ENCODE measurements at regions not wholly inside any gene's neighbourhood (a gene's known extent, or its start where the extent isn't known, plus 50 kb on each side); places are given as distances from the start of the nearest gene placed in this dataset.
"Not testable (repeated sequence)": the region's sequence is repeated elsewhere in the genome, so short reads cannot be mapped to it uniquely, and the experiment has no call there.

DNA sequence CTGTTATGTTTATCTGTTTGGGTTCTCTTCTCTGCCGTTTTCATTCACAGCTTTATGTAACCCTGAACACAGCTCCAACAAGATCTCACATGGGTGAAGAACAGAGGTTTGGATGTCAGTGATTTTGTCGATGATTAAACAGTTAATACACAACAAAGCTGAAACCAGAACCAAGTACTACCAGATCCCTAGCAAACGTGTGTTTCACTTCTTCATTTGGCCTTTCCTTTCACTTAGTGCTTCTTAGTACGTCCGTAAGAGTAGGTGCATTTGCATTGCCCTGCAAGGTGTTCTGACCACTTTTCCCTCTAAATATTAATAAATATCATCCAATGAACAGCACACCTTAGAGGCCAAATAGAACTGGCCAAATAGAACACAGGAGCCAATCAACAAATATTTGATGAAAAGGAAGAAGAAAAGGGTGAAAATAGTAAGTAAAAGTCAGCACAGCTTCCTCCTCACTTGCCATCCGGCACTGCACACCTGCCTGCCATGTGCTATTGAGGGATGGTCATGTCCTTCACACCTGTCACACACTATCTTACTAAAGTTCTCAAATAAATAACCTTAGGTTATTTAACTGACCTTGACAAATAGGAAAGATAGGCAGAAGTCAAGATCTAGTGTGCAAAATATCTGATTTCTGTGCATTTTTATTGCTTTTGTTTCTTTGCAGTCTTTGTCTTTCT, 252.6 kb upstream of the ANKRD30A start:
- no peak for DNase-seq

DNA sequence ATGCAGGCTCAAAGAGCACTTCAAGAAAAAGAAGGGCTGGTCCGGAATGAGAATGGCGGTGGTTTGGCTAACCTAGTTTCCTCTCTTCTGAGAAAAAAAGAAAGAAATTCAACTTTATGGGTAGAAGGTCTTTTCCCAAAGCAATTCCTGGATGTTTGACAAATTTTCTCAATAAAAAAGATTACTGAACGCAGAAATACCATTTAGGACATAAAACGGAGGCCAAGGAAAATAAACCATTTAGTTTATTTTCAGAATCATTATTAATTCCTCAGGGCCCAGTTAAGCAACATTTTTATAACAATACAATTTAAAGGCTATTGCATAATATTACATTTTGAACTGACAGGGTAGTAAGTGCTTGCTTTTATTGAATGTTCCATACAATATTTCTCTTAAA, 284.6 kb upstream of the ANKRD30A start:
- no peak for DNase-seq

DNA sequence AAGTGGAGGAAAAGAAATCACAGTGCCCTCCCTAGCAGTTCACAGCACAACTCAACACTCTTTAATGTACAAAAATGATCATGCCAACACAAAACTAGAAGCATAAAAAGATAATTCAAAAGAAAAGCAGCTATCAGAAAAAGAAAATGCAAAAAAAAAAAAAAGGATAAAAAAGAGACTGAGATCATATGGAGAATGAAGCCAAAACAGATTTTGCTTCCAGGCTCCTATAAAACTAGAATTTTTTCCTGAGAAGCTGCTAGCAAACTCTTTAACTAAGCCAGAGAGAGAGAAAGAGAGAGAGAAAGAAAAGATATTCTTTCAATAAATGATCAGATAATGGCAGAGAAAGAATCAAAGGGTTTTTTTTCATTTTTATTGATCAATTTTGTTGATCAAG, 288.0 kb upstream of the ANKRD30A start:
- DNase-seq = no peak

DNA sequence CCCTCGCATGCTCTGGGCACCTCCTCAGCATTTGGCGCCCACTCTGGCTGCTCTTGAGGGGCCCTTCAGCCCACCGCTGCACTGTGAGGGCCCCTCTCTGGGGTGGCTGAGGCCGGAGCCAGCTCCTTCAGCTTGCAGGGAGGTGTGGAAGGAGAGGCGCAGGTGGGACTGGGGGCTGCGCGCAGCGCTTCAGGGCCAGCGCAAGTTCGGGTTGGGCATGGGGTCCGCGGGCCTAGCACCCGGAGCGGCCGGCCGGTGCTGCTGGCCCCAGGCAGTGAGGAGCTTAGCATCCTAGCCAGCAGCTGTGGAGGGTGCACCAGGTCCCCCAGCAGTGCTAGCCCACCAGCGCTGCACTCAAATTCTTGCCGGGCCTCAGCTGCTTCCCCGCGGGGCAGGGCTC, 305.6 kb upstream of the ANKRD30A start:
- DNase-seq = no peak

DNA sequence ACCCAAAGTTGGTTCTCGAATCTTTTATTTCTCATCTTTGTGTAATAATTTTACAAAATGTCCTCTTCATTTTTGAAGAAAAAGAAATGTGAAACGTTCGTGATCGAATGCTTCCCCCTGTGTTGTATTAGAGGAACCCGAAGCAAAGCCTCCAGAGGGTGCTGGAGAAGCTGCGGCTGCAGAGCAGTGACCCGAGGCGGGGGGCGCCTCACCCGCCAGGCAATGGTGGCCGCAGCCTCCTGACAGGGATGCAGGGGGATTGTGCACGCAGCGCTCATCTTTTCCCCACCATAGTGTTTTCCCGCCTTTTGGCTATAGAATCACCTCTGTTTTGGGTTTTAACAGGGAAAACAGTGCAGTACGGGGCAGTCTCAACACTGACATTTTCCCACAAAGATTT, 307.5 kb upstream of the ANKRD30A start:
- no peak for DNase-seq

DNA sequence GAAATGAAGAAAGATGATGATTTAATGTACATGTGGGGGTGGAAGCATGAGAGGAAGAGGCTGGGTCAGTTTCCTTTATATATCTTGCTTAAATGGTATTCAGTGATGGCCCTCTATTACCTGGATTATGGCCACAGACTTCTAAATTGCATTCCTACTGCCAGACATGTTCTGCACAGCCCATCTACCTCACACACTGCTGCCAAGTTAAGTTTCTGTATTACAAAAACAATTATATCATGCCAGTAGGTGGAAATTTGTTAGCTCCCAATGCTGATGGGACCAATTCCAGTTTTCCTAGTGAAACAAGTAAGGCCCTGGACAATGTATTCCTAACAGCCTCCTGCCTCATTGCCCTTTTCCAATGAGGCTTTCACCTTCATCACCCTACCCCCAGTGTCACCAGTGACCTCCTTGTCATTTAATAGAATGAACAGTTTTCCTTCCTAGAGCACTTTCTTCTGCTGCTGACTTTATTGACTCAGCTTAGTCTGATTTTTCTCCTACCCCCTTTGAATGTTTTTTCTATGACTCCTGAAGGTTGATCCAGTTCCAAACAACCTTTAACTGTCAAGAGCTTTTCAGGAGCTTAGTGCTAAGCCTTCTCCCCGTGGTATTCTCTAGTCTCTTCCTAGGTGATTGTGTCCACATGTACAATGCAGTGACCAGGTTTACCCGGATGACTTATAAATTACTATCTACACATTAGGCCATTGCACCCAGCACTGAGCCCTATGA, 316.6 kb upstream of the ANKRD30A start:
- DNase-seq = no peak

DNA sequence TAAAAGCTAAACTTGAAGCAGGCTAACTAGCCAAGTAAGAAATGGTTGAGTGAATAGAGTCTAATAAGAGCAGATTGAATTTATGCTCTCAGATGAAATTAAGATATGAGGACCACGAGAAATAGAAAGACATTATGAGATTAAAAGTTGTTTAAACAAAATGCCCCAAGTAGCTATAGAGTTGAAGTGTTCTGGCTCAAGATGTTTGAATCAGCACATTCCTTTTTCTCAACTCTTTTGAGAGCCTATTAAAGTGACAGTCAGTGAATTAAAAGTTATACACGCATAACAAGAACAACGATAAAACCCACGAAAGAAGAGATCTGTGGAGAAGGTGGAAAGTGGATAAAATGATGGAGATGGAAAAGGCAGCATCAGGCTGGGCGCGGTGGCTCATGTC, 322.2 kb upstream of the ANKRD30A start:
- no peak for DNase-seq

DNA sequence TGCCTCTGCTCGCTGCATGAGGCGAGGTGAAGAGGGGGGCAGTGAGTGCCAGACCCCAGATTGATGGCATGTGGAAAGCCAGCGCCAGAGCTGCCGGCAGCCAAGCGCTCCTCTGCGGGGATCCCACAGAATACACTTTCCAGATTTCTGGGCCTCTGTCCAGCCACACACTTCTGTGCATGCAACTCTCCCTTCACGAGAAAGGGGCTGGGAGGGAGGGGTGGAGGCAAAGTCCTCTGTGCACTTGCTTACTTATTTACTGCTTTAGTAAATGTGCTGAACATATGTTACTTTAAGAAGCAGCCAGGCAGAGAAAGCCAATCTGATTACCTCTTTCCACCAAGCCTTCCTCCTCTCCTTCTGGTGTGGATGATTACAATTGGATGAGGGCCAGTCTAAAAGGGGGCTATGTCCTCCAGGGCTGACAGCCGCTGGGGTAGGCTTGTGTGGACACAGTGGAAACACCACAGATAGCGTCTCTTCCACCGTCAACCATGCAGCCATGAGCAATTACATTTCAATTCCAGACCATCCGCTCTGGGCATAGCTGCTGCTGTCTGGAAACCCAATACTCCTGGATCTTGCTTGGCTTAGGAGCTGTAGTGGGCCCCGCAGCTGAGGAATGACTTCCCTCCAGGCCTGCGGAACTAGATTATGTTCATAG, 322.8 kb upstream of the ANKRD30A start:
- no peak for DNase-seq

DNA sequence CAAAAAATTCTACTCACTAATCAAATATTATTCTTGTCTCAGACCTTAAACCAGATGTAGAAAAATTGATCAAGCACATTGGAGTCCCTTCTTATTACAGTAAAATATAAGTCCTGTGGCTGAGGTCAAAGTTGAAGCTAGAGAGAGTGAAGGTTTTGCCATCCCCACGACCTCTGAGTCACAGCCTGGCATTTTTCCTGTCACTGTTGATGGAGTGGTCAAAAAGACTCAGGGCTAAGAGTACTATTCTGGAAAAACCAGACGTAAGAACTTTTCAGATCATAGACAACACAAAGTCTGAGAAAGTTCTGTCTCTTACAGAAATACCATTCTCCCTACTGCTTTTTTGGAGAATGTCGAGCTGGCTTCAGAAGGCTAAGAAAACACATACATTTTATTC, 323.7 kb upstream of the ANKRD30A start:
- no peak for DNase-seq

DNA sequence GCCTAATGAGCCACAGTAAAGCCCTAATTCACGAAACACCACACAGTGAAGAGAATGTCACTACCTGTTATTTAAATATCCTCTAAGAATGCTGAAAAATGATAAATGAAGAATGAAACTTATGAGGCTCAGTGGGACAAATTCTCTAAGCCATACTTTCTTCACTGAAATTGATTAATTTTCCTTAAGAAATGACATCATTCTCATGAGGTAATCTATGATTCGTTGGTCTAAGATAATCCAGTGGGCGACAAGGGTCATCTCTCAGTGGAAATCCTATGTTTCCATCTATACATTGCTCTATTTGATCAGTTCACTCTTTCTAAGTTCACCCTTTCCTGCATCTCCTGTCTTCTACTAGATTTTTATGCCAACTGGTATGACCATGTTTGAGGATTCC, 330.4 kb upstream of the ANKRD30A start:
- no peak for DNase-seq

DNA sequence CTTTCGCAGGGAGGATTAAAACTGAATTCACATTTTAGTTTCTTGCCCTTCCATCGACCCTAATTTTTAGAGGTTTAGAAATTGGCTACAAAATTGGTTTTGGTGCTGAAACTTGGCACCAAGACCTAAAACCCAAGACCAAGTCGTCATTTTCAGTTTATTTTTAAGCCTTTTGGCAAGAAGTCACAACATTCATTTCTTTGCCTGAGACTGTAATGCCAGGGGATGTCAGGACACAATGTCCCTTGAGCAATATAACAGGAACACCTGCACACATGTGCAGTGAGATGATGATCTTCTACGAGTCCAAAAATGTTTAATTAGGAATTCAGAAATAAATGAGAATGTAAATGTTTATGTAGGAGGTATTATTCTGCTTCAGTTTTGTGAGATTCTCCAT, 335.4 kb upstream of the ANKRD30A start:
- DNase-seq = no peak

DNA sequence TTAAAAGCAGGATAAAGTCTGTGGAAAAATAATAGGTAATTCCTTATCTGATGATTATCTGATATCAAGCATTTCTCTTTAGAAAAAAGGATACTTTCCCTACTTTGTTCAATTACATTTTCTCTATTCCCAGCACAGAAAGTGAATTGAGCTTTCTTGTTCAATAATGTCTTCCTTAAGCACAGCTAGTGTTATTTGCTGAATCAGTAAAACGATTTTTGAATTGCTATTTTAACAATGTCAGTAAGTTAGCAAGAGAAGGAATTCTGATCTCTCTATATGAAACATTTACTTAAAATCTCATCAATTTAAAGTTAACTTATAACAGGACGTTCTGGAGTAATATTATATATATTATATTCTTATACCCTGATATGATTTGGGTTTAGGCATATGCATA, 337.2 kb upstream of the ANKRD30A start:
- DNase-seq = no peak

DNA sequence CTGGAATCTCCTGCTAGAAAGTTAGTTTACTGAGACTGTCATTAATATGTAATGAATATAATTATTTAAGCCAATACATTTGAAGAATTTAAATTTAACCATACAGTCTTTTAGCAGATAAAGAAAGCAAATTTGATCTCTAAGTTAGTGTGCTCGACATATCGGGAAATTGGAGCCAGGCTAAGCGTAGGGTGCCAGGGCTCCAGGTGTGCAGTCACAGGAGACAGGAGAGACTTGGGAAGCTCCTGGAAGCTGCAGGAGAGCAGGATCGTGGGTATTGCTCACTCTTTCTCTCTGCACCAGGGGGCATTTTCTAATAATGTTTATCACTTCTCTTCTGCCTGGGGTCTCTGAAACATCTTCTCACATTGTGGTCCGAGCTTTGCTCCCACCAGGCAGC, 342.0 kb upstream of the ANKRD30A start:
- DNase-seq = no peak

DNA sequence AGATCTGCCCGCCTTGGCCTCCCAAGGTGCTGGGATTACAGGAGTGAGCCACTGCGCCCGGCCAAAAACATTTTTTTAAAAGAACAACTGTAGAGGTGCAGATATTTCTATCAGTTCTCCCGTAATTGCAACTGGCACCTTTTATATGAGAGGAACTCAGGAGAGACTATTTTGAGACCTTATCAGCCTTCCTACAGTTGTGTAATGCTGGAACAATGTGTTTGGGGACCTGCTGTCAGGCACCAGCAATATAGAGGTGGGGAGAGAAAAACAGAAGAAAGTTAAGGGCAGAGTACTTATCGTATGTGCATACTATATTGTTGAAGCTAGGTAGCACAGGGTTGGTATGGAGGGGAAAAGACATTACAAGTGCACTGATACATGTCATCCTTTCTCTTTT, 343.8 kb upstream of the ANKRD30A start:
- DNase-seq = no peak

DNA sequence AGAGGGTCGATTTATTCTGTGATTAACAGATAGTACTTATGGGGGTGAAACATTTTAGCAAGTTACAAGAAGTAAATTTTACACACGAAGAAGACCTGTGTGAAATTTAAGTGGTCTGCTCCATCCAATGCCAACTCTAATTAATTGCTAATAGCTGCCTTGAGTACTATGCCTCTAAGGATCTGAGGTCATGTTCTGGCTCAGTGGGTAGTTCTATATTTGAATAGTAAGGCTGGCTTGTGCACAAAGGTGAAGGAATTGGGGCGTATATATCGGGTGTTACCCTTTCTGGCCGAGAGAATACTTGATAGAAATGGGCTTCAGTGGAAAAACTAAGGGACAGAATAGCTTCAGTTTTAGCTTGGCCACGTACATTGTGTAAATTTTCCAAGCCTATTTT, 345.2 kb upstream of the ANKRD30A start:
- DNase-seq = no peak

DNA sequence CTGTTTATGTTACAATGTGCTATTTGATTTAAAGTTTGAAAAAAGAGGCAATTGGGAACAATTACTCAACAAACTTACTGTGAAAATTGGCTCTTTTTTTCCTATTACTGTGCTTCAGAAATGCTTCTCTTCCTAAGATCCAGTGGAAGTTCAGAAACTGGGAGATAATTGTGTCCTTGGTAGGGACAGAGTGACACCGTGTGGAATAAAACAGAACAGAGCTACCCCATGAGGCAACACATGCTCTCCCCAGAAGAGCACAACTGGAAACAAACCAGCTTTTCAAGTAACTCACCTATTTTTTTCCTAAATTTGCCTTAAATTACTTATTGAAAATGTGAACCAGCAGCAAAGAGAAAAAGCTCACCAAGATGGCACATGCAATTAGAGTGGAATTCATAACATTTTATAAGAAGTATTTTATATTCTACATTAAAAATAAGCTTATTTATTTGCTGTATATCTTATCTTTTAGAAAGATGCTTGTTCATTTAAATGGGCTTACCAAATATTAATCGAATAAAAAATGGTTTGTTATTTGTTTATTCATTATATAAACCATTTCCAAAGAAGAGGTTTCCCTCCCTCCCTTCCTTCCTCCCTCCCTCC, 346.1 kb upstream of the ANKRD30A start:
- DNase-seq = no peak

DNA sequence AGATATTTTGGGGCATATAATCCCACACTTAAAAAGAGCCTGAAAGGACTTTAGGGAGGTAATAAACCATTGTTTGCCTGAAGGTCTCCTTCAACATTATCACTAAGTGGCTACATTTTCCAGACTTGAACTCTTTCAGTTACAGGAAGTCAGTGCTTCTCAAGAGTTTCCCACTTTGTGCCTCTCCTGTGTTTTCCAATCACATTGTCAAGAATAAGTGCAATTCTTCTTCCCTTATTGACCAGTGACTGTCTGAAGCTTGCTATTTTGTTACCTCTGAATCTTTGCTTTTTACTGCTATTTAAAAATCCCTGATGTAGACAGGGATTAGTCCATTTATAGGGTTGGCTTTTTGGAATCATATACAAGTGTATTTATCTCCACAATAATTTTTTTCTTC, 346.7 kb upstream of the ANKRD30A start:
- DNase-seq = no peak

DNA sequence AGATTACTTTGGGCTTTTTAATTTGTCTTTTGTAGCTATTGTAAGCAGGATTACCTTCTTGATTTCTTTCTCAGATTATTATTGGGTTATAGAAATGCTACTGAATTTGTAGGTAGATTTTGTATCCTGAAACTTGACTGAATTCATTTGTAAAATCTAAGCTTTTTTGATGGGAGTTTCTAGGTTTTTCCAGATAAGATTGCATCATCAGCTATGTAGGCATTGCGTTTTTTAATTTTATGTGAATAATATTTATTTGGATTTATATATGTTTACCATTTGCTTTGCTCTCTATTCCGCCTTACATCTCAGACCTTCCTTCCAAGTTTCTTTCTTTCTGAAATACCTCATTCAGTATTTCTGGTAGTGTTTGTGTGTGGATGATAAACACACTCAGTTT, 351.7 kb upstream of the ANKRD30A start:
- DNase-seq = no peak

DNA sequence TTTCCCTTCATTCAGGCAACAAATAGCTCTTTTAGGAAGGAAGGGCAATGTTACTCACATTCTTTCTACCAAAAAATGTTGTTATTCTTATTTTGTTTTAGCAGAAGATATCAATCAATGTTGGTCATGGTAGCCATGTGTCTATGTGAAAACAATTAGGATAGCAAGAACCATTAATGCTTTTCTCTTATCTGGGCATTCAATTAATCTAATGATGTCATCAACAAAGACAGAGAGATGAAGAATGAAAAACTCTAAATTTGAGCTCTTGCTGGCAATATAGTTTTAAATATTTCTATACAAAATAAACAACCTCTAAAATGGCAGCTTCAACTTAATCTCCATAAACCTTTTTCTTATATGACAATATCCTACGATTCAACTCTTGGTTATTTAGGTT, 353.7 kb upstream of the ANKRD30A start:
- no peak for DNase-seq

DNA sequence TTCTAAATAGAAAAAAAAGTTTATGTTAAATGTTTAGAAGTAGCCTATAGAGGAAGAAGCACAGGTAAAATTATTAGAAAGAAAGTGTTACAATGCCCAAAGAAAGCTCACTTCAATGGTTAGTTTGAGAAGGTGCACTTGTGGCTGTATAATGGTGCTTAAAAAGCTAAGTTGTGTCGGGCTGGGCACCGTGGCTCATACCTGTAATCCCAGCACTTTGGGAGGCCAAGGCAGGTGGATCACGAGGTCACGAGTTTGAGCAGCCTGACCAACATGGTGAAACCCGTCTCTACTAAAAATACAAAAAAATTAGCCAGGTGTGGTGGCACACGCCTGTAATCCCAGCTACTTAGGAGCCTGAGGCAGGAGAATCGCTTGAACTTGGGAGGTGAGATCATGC, 355.7 kb upstream of the ANKRD30A start:
- DNase-seq = not testable (repeated sequence)

DNA sequence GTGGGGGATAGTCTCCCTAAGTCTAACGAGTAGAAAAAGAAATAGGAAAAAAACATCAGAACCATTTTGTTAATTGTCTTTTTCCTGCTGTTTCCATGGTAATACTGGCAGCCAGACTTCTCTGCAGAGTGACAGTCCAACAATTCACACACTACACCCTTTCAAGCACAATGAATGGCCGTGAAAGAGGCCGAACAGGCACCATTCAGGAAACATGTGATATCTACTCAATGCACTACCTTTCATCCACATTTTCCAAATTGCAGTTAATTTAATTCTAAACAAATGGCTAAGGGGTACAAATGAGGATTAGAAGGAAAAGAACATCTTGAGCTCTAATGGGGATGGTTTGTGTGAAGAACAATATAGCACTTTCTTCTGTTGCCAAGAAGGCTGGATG, 358.5 kb upstream of the ANKRD30A start:
- DNase-seq = no peak

DNA sequence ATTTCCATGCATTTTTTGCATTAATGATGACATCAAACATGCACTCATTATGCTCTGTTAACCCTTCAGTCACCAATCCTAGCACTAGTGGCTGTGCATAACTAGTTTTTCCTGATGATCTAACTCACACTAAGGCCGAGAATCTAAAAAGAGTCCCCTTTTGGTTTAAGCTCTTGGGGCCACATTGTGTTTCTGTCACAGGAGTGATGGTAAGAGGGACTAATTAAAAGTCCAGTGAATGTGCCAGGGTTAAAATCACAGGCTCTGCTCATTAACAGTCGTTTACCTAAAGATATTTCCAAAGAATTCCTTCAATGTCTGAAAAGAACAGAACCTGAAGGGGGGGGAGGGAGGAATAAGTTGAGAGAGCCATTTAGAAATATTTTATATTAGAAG, 359.0 kb upstream of the ANKRD30A start:
- DNase-seq = no peak

DNA sequence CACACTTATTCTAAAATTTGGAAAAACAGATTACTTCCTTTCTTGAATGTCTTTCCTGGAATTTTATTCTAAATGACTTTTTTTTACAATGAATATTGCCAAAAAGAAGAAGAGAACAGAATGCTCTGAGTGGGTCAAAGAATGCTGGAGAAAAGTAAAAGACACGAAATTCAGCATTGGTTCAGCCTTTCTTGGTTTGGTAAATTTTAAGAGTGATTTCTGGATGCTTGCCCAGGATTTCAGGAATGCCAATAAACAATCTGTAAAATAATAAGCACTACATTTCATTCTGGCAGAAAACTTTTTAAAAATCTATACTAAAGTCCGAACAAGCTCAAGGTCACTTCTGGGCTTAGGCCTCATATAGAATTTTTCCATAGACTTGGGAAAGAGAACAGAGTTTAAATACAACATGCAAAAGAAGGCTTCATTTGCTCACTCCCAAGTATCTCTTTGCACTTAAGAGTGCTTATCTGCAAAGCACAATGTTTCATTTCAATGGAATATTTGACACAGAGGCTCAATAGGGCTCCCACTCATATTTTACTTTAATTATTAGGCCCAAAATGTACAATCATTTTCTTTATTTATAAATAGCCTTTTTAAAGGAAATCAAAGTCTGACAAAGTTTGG, 359.5 kb upstream of the ANKRD30A start:
- no peak for DNase-seq

All from inflammatory macrophage (primary cell).